CMK (cell line): ENCODE measurements at regions not wholly inside any gene's neighbourhood (a gene's known extent, or its start where the extent isn't known, plus 50 kb on each side); places are given as distances from the start of the nearest gene placed in this dataset.

ENCODE experiments used
- DNase-seq: peaks from one replicate; pipeline ENCODE4 v3.0.0-alpha.2; 2010; ENCODE audit warnings: low read depth

DNA sequence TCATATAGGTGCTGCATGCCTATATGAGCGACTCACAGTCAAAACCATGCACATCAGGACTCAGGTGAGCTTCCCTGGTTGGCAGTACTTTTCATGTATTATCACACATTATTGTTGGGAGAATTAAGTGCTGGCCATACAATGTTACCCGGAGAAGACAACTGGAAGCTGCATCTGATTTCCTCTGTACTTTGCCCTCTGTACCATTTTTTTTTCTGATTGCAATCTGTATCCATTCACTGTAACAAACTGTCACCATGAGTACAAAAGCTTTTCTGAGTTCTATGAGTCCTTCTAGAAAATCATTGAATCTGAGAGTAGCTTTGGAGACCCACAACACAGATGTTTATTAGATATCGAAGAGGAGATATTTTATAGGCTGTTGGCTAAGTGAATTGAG lies 651.0 kb downstream of the NR2F1-AS1 start:
- DNase-seq = no peak

DNA sequence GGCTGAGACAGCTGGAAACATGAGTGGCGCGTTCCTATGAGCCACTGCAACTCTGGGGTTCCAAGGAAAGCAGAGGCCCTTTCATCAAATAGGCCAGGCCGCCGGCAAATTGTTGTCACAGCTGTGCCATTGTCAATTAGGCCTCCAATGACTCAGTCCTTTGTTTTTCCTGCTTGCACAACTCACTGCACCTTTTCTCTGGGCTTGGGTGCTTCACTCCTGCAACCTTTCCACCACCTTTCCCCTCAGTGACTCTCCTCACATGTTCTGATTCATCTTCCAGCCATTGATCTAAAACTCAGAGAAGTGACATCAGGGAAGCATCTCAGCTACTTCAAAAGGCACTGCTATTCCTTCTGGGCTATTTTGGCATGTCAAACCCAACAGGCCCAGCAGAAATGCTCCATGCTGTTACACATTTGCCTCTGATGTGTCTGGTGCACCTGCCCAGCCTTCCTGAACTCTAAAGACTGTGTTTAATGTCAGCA lies 653.7 kb downstream of the NR2F1-AS1 start:
- DNase-seq = no peak

DNA sequence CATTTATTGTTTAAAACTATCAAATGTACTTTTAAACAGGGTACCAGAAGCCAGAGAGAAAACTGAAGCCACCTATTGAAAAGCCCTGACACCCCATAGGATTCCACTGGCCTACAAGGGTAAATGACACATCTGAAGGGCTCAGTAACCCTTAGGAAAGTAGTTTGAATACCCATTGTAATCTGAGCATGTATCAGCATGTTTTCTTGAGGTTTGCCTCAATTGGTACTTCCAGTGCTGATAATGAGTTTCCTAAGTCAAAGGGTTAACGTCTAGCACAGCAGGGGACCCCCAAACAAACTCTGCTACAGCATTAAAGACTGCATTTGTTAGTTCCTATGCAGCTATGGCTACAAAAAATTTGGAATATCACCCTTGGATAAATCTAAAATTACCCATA lies 657.1 kb downstream of the NR2F1-AS1 start:
- DNase-seq = no peak

DNA sequence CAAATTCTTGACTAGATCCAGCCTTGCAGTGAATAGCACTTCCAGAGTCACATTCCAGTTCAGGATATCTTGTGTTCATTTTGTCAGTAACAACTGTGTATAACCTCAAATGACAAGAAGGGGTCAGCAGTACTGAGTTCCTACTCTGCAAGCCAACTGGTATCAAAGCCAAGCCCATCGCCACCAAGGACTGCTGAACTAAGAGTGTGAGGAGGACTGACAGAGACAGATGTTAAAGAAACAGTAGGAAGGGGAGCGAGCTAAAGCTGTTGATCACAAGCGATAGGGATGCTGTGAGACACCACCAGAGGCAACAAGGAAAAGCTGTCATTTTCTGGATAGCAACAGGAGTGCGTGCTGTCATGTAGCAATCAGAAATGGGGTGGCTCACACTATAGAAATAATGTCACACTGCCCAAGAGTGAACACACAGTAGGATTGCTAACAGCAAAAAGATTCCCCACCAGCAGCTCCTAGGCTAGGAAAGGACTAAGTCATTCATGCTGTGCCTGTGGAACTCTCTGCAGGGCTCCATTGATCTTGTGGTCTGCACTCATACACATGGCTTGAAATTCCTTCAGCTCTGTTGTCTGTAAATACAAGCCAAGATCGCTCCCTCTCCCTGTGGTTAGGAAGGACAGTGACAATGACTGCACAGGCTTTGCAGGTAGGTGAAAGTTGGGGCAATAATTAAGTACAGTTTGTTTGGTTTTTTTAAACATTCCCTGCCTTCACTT lies 658.6 kb downstream of the NR2F1-AS1 start:
- no peak for DNase-seq

DNA sequence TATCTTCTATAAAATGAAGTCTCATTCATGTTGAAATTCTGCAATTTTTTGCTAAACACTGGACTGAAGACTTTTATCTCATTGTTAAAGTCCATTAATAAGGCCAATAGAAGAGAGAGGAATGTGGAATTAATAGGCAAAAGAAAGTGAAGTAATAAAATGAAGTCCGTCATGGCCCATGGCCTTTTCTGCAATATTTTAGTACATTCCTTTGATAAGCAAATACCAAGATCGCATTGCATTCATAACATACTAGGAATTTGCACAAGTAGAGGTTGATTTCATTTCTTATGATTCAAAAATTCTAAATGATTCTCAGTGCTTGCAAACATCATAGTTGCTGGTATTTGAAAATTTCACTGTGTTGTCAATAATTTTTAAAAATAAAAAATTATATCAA lies 664.0 kb downstream of the NR2F1-AS1 start:
- no peak for DNase-seq

DNA sequence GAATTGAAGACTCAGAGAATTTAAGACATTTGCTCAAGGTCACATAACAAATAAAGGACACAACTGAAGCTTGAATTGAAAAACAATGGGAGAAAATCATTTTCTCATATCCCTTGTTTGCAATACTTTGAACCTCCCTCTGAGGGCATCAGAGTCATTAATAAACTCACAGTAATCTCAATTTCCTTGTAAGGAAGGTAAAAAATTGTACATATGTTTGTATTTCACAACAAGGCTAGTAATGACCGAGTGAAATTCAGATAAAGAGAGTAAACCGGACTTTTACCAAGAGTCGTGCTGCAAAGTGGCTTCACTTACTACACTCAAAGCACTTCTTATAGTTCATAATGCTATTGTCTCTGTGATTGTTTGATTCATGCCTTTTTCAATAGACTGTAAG lies 665.0 kb downstream of the NR2F1-AS1 start:
- no peak for DNase-seq

DNA sequence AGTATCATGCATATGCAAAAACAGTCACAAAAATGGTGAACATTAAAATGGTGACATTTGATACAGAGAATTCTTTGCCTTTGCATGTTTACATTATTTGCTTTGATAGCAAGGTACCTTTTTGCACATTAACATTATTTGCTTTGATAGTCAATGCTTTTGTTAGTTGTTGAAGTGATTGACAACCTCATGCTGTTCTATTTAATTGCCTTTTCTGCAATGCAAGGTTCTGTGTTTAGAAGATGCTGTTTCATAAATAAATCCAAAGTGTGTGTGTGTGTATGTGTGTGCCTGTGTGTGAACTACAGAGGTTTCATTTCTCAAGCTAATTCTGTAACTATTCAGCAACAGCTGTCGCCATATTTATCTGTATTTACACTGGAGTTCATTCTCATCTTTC lies 668.7 kb downstream of the NR2F1-AS1 start:
- DNase-seq = no peak

DNA sequence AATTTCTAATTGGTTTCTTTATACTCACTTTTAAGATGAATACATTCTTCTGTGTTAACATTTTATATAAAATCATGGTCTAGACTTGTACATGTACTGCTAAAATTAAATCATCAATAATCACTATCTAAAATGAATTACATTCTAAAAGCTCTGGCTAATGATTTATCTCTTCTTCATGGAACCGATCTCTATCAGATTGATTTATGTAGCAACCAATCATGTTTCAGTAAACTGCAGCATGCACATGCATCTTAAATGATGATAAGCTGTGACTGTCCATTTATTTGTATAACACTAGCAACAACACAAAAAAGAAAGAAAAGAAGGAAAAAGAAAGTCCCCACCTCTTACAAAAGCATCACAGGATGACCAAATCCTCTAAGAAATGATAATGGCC lies 669.2 kb downstream of the NR2F1-AS1 start:
- DNase-seq = no peak

DNA sequence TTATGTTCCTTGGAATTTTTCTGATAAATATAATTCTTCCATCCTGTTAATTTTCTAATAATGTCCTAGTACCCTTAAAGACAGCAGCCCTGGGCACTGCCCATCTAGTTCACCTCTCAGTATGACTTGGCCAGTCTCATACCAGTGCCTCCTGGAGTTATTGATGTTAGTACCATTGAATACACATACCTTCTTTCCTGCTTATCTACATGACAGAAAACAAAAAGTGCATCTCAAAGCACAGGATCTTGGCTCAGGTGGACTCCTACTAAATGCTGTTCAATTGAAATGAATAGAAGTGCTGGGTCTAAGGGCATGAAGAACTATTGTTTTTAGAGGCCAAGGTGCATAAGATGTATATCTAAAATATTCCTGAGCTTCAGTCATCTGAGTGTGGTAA lies 669.7 kb downstream of the NR2F1-AS1 start:
- no peak for DNase-seq

DNA sequence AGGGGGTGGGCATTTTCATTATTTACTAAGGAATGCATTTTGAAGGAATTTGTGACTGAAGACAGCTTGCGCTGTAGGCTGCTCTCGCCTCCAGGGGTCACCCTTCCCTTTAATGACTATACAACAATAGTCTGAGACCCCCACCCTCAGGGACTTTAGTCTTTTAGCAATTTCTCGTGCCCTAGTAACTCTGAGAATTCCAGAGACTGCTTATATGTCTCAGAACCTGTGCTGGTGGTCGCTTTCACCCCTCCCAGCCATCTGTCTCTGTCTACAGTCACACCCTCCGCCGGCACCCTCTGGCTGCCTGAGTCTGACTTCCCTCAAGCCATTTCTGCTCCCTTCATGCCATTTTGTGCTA lies 671.4 kb downstream of the NR2F1-AS1 start:
- no peak for DNase-seq

DNA sequence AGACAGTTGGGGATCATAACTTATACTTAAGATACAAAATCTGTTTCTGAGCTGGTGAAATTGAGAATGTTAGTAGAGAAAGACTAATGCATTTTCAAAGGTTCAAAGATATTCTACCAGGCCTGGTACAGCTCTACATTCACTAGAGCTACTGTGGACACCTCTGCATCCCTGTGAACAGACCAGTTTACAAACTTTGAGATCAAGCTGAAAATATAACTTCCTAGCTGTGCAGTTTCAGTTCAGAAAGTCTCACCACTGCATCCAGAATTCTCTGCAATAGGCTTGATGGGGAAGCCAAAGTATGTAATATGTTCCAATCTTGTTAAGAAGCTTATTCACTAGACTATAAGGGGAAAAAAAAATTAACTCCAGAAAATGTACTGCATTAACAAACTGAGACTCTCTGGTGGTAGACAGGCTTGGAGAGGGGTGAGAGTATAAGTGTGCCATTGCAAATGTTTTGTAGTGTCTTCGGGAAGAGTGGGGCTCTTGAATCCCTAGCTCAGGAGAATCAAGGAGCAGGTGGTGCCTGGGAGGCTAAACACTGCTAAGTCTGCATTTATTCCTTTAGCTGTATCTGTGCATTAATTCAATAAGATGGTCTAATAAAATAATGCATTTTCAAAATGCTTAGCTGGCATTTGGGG lies 671.9 kb downstream of the NR2F1-AS1 start:
- DNase-seq = no peak

DNA sequence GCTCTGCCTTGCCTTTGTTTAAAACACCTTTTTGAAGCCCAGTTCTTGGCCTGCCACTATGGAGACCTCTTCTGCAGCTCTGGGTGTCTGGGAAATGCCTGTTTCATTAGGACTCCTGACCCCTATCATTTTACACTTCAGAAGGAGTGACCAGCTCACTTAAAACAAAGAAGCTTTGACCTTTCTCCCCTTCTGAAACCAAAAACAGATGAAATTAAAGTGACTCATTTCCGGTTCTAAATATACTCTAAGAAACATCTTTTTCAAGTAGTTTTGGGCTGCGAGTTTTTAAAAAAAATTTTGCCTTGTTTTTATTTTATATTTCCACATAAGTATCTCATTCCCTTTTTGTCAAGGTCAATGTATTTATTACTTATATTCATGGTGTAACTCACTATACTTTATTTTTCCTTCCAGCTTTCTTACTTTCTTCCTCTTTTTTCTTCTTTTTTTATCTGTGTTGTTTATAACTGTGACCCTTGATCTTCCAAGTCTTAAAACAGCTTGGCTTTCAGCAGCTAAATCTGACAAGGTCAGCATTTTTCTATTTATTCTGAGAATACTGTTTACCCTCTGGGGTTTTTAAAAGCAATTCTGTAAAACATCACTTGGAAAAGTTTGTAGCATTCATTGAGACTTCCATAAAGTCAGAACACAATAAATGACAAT lies 672.9 kb downstream of the NR2F1-AS1 start:
- no peak for DNase-seq

DNA sequence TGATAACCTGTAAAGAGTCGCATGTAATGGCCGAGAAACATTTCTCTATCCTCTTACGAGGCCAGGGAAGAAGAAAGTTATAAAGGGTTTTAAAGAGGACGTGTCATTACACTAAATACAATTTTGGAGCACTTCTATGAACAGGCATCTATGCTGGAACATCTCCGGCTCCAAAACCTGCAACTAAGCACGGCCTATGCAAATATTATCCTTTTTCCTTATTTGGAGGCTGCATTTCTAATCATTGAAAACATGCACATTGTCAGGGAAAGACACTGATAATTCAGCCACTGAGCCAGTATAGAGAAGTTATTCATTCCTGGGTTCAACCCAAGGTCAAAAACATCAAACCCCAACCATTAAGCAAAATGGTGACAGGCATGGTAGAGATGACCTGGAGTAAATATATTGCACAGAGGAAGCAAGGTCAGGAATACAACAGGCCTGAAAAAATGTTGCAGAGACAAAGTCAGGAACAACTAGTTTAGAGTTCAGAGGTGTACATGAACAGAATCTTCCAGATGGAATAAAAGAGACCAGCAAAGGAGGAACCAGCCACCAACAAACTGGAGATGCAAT lies 674.1 kb downstream of the NR2F1-AS1 start:
- no peak for DNase-seq

DNA sequence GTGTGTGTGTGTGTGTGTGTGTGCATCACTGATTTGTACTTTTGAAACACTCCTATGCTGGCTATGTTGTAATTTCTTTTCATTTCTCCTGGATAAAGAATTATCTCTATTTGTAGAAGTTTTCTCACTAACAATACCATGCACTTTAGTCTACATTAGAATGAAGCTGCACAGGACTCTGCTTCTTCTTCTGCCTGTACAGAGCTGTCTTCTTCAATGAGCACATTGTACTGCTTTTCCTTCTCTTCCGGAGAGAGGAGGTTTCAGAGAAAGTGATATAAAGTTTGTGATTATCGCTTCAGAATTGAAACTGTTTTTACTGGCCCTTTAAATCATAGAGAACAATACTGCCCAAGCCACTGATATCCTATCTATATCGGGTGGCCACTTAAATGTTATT lies 677.0 kb downstream of the NR2F1-AS1 start:
- DNase-seq = no peak

DNA sequence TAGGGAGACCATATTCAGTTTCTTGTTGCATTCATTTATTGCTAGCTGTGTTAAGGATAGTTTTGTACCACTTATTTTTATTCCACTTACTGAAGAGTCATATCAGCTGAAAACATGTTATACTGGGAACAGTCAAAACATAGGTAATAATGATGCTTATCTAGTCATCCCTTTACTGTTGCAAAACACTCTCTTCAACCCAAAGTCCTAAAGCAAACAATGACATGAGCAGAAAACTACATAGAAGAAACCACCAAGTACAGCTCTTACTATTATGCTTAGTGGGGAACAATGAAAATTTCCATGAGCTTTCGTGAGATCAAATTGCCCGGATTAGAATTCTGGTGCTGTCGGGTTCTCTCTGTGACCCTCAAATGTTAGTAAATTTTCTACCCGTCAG lies 681.4 kb downstream of the NR2F1-AS1 start:
- DNase-seq = no peak

DNA sequence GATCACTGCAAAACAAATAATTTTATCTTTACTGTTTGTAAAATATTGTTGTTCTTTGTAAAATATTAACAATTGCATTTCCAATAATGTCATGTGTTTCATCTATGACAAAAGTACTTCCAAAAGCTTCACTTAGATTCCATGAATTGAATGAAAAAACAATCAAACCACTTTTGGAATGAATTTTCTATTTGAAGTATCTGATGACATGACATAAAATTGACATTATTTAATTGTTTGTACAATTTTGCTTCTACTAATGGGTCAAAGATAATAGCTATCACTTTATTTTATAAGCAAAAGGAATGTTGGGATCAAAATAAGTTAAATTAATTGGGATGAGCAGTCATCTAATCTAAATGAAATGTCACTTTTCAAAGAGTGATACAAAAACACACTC lies 684.3 kb downstream of the NR2F1-AS1 start:
- no peak for DNase-seq

DNA sequence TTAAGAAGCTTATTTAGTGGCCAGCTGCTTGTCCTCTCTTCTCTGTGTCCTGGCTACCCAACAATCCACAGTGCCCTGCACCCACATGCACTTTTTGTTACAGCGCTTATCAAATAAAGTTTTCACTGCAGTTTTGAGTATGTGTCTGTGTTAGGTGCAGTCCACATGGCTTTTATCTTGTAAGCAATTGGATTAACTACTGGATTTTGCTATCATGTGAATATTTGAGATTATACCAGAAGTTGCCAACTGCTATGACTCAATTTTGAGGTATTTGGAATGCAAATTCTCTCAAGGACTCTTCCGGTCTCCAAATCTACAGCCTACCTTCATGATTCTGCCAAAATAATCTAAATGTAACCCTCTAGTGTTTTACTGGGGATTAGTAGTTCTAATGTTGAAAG lies 690.2 kb downstream of the NR2F1-AS1 start:
- no peak for DNase-seq

DNA sequence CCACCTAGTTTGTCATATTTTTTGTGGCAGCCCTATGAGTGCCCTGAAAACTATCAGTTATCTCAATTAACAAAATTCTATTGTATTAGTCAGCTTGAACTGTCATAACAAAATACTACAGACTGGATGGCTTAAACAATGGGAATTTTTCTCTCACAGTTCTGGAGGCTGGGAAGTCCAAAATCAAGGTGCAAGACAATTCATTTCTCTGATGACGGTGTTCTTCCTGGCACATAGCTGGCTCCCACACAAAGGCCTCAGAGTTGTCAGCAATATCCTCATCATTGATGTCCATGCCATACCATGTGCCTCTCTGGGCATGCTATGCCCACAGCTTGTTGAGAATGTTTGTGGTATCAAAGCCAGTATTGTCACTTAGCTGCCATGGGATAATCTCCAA lies 691.9 kb downstream of the NR2F1-AS1 start:
- DNase-seq = no peak

DNA sequence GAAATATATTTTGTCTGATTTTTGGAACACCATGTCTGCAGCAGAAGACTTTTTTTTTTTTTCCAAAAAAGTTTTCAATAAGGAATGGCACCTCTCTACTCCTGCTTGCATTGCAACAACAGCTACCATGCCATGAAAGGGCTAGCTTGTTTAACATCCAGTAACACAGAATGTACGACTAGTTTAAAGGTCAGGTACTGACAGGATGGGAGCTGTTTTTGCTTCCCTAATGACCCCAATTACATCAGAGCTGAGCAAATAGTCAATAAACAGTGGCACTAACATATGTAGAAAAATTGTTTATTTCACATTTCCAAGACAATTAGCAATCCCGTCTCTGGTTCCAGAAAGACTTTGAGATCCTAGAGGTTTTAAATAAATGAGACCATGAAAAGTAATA lies 693.8 kb downstream of the NR2F1-AS1 start:
- DNase-seq = no peak

DNA sequence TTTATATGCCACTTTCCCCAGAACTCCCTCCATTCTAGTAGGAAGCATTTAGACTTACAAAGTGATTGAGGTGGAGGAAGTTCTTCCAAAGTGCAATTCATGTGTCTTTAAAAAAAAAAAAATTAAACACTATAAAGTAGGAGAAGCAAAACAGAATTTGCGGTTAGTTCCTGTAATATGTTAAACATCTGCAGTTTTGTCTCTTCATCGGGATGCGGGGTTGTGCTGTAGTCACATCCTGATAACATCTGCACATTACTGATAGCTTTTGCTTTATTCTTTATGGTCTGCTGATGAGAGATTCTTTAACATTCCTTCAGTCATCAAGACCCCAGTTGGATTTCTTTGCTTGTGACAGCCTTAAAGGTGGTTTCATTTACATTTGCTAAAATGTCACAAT lies 694.3 kb downstream of the NR2F1-AS1 start:
- no peak for DNase-seq

DNA sequence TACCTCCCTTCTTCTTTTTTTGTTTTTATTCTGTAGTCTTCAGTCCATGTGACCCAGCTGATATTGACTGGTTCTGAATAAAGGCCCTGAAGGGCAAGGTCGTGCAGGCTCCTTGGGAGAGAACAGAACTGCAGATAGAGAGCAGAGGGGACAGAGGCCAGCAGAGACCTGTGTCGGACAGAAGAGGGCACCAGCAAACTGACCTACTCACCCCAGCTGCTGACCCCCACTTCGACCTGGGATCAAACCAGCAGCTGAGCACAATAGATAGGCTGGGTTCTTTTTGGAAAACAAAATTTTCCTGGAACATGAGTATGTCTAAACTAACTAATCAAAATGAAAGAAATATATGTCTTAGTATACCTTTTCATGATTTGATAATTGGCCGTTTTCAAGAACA lies 695.1 kb downstream of the NR2F1-AS1 start:
- DNase-seq = no peak

DNA sequence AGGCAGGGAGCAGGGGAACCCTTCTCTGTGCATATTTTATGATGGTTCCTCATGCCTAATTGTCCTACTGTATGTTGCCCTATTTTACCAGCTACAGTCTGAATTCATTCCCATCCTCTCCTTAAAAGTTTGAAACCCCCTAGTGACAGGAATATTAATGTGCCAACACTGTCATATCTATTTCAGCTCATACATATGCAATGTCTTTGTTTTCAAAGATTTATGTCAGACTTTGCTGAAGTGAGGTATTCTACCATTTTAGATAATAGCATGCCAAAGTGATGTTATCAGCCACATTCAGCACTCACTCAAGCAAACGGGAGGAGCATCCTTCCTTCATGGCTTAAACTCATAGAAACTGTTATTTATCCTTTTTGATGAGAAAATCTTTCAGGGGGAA lies 696.5 kb downstream of the NR2F1-AS1 start:
- DNase-seq = no peak
